Testis (tissue), 2 donors: ENCODE measurements at regions not wholly inside any gene's neighbourhood (a gene's known extent, or its start where the extent isn't known, plus 50 kb on each side); places are given as distances from the start of the nearest gene placed in this dataset.

Experiments
- POLR2A ChIP-seq: fragments of 450-650 bp; IDR thresholded peaks from one replicate; pipeline ENCODE4 v1.6.1; 2017; ENCODE audit warnings: antibody characterized with exemption, mild to moderate bottlenecking, moderate library complexity
- TF ChIP-seq, protein P1 (sequence below), 3 experiments: fragments of 450-650 bp in 2 of 3; fragments of 200-600 bp in 1 of 3; sonication (generic) in 1 of 3; IDR thresholded peaks; one replicate each; pipeline ENCODE4 v1.5.1; 2016 to 2019; ENCODE audit warnings: antibody characterized with exemption in 3 of 3, mild to moderate bottlenecking in 2 of 3, moderate library complexity in 1 of 3

GRCh38 chr11:134580610-134580975, 168.6 kb upstream of the B3GAT1 start:
- TF ChIP-seq, protein P1, sequence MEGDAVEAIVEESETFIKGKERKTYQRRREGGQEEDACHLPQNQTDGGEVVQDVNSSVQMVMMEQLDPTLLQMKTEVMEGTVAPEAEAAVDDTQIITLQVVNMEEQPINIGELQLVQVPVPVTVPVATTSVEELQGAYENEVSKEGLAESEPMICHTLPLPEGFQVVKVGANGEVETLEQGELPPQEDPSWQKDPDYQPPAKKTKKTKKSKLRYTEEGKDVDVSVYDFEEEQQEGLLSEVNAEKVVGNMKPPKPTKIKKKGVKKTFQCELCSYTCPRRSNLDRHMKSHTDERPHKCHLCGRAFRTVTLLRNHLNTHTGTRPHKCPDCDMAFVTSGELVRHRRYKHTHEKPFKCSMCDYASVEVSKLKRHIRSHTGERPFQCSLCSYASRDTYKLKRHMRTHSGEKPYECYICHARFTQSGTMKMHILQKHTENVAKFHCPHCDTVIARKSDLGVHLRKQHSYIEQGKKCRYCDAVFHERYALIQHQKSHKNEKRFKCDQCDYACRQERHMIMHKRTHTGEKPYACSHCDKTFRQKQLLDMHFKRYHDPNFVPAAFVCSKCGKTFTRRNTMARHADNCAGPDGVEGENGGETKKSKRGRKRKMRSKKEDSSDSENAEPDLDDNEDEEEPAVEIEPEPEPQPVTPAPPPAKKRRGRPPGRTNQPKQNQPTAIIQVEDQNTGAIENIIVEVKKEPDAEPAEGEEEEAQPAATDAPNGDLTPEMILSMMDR (IDR thresholded peaks at IDR 0.05) = no peak
- TF ChIP-seq POLR2A = no peak
